Peyer's patch (tissue), 4 donors: ENCODE measurements at regions not wholly inside any gene's neighbourhood (a gene's known extent, or its start where the extent isn't known, plus 50 kb on each side); places are given as distances from the start of the nearest gene placed in this dataset.

Source experiments
- CTCF ChIP-seq, 6 experiments: fragments of 450-650 bp in 4 of 6; fragments of 200-600 bp in 2 of 6; sonication (generic) in 1 of 6; IDR thresholded peaks; one replicate each; pipeline ENCODE4 v1.5.1; 2017 to 2019; ENCODE audit warnings: antibody characterized with exemption in 6 of 6, mild to moderate bottlenecking in 3 of 6, moderate library complexity in 1 of 6
- POLR2A ChIP-seq, 2 donors: fragments of 450-650 bp; IDR thresholded peaks; one replicate each; pipeline ENCODE4 v1.5.1; 2017; ENCODE audit warnings: antibody characterized with exemption in 2 of 2, mild to moderate bottlenecking in 2 of 2, moderate library complexity in 2 of 2

- no peak for TF ChIP-seq CTCF (IDR thresholded peaks at IDR 0.05)
- no peak for TF ChIP-seq POLR2A (IDR thresholded peaks at IDR 0.05)
Observed at GRCh38 chr14:54086767-54087166, 130.1 kb upstream of the BMP4 start.
